PC-9 (cell line): ENCODE measurements at regions not wholly inside any gene's neighbourhood (a gene's known extent, or its start where the extent isn't known, plus 50 kb on each side); places are given as distances from the start of the nearest gene placed in this dataset.

Experiments
- BruUV-seq: library from RNA; stranded (reverse); fragments of 400-500 nt; replicated peaks from 2 replicates; lab custom pipeline; 2021; lab: Mats Ljungman, UMichigan
- CTCF ChIA-PET: fragments of 300-600 bp; sonication (Branson Sonifier 250); formaldehyde crosslinking; loops from one replicate; lab custom pipeline; 2022; ENCODE audit warnings: antibody characterized with exemption; lab: Charles Lee
- POLR2A ChIA-PET: fragments of 300-600 bp; sonication (Branson Sonifier 250); formaldehyde crosslinking; loops from one replicate; lab custom pipeline; 2022; ENCODE audit warnings: antibody characterized with exemption; ENCODE audit not compliant: unreplicated experiment; lab: Charles Lee
- DNase-seq, 2 experiments: peaks; one replicate each; pipeline versions ENCODE4 v3.0.0 to v3.0.0-alpha.2; 2015 to 2022; ENCODE audit warnings: mixed read lengths in 1 of 2
- H2AFZ ChIP-seq: fragments of 200-600 bp; sonication (generic); 2 replicates; pipeline ENCODE4 v1.8.1; 2017; ENCODE audit warnings: antibody characterized with exemption
- H3F3A ChIP-seq: fragments of 200-600 bp; sonication (generic); 2 replicates; pipeline ENCODE4 v1.8.1; 2017; ENCODE audit warnings: antibody characterized with exemption, mild to moderate bottlenecking, low read depth; ENCODE audit not compliant: insufficient read depth
- H3K27ac ChIP-seq: fragments of 200-600 bp; sonication (generic); 2 replicates; pipeline ENCODE4 v1.6.1; 2016; ENCODE audit warnings: mixed run types
- H3K27me3 ChIP-seq: fragments of 200-600 bp; sonication (generic); 2 replicates; pipeline ENCODE4 v1.6.1; 2016; ENCODE audit warnings: low read depth, mixed run types; ENCODE audit not compliant: insufficient read depth
- H3K36me3 ChIP-seq: fragments of 200-600 bp; sonication (generic); 2 replicates; pipeline ENCODE4 v1.6.1; 2016; ENCODE audit warnings: low read depth, mixed run types
- H3K4me1 ChIP-seq: fragments of 200-600 bp; sonication (generic); replicated peaks from 2 replicates; pipeline ENCODE4 v1.6.1; 2016; ENCODE audit warnings: mixed run types; ENCODE audit not compliant: insufficient read depth
- H3K4me2 ChIP-seq: fragments of 200-600 bp; sonication (generic); 2 replicates; pipeline ENCODE4 v1.6.1; 2017; ENCODE audit warnings: mixed run types
- H3K4me3 ChIP-seq: fragments of 200-600 bp; sonication (generic); 2 replicates; pipeline ENCODE4 v1.6.1; 2016; ENCODE audit warnings: mixed run types
- H3K79me2 ChIP-seq: fragments of 200-600 bp; sonication (generic); 2 replicates; pipeline ENCODE4 v1.6.1; 2017; ENCODE audit warnings: low read depth, mixed run types
- H3K9me2 ChIP-seq: fragments of 200-600 bp; sonication (generic); 2 replicates; pipeline ENCODE4 v1.8.1; 2017; ENCODE audit warnings: mild to moderate bottlenecking; ENCODE audit not compliant: insufficient read depth
- H3K9me3 ChIP-seq: fragments of 200-600 bp; sonication (generic); 2 replicates; pipeline ENCODE4 v1.8.1; 2016; ENCODE audit warnings: low read depth; ENCODE audit not compliant: insufficient read depth
- H4K20me1 ChIP-seq: fragments of 200-600 bp; sonication (generic); 2 replicates; pipeline ENCODE4 v1.8.1; 2017; ENCODE audit not compliant: insufficient read depth
- CTCF ChIP-seq: fragments of 200-600 bp; sonication (generic); conservative IDR thresholded peaks from 2 replicates; pipeline ENCODE4 v1.6.1; 2017; ENCODE audit warnings: mixed run types, antibody characterized with exemption, mild to moderate bottlenecking, moderate library complexity
- EZH2 ChIP-seq: fragments of 200-600 bp; sonication (generic); IDR thresholded peaks from 2 replicates; pipeline ENCODE4 v1.8.0; 2017; ENCODE audit warnings: antibody characterized with exemption, low read depth
- intact Hi-C: fragments of 100-400 bp; cut with micrococcal nuclease; formaldehyde crosslinking; loops from one replicate; pipeline ENCODE4 v1.10.0; 2022; ENCODE audit not compliant: unreplicated experiment

GRCh38 chr20:63120808-63121090 lies 95.2 kb downstream of the YTHDF1 start:
- ChIA-PET CTCF (no interaction called here), POLR2A (no interaction called here)
- Histone ChIP-seq H3K4me2 (no peak overlapping the region), H3K27me3 (peaks cover 100% of the 10 kb centered on the region), H3K9me3 (no peaks in the 10 kb centered on the region), H3K27ac (no peak overlapping the region), H3K4me3 (no peak overlapping the region), H4K20me1 (0 out of 2 replicates have a peak, but pooled peaks cover 4% of the 10 kb centered on the region), H3K4me1 (no peaks in the 10 kb centered on the region), H3F3A (no peaks in the 10 kb centered on the region), H3K79me2 (no peaks in the 10 kb centered on the region), H3K36me3 (no peaks in the 10 kb centered on the region), H2AFZ (no peak overlapping the region), H3K9me2 (no peaks in the 10 kb centered on the region)
- intact Hi-C loops = no loop called here
- TF ChIP-seq CTCF (no peak), EZH2 (no peak)
- DNase-seq = no peak
- BruUV-seq = no TSS peak

- H2AFZ ChIP-seq = no peak overlapping the region
- H3K4me2 ChIP-seq = no peak overlapping the region
- BruUV-seq = no TSS peak
- peaks cover 100% of the 10 kb centered on the region for H3K27me3 ChIP-seq
- no peaks in the 10 kb centered on the region for H3K79me2 ChIP-seq
- no peaks in the 10 kb centered on the region for H3K36me3 ChIP-seq
- H3F3A ChIP-seq = no peaks in the 10 kb centered on the region
- no peak overlapping the region for H3K4me3 ChIP-seq
- no peaks in the 10 kb centered on the region for H3K9me3 ChIP-seq
- intact Hi-C loops = no loop called here
- no peaks in the 10 kb centered on the region for H3K4me1 ChIP-seq
- H3K9me2 ChIP-seq = no peaks in the 10 kb centered on the region
- H3K27ac ChIP-seq = no peak overlapping the region
- H4K20me1 ChIP-seq = 0 out of 2 replicates have a peak, but pooled peaks cover 4% of the 10 kb centered on the region
- no peak for DNase-seq
- CTCF ChIA-PET = no interaction called here
- TF ChIP-seq EZH2 (no peak), CTCF (no peak)
- POLR2A ChIA-PET = no interaction called here
Observed at GRCh38 chr20:63119963-63120807, 95.7 kb downstream of the YTHDF1 start.

- 0 out of 2 replicates have a peak, but pooled peaks cover 4% of the 10 kb centered on the region for H4K20me1 ChIP-seq
- no peaks in the 10 kb centered on the region for H3K36me3 ChIP-seq
- DNase-seq = no peak
- H3K27ac ChIP-seq = no peak overlapping the region
- no peaks in the 10 kb centered on the region for H3K9me3 ChIP-seq
- no TSS peak for BruUV-seq
- peaks cover 100% of the 10 kb centered on the region for H3K27me3 ChIP-seq
- H3K4me1 ChIP-seq = no peaks in the 10 kb centered on the region
- CTCF ChIA-PET = no interaction called here
- H3K9me2 ChIP-seq = no peaks in the 10 kb centered on the region
- TF ChIP-seq CTCF (no peak), EZH2 (no peak)
- no peaks in the 10 kb centered on the region for H3K79me2 ChIP-seq
- POLR2A ChIA-PET = no interaction called here
- intact Hi-C loops = no loop called here
- no peak overlapping the region for H2AFZ ChIP-seq
- no peaks in the 10 kb centered on the region for H3F3A ChIP-seq
- no peak overlapping the region for H3K4me3 ChIP-seq
- H3K4me2 ChIP-seq = no peak overlapping the region
Observed at GRCh38 chr20:63119121-63119962, 96.6 kb downstream of the YTHDF1 start.
